ENCODE measurements at regions not wholly inside any gene's neighbourhood (a gene's known extent, or its start where the extent isn't known, plus 50 kb on each side); places are given as distances from the start of the nearest gene placed in this dataset.

- DNase-seq (no peak), ATAC-seq (no peak)
- Histone ChIP-seq H3K4me3 (no peak overlapping the region), H3K27me3 (no peaks in the 10 kb centered on the region), H3K9me3 (no peaks in the 10 kb centered on the region), H3K27ac (no peak overlapping the region), H3K4me1 (no peaks in the 10 kb centered on the region), H3K36me3 (no peaks in the 10 kb centered on the region)
- in situ Hi-C loops (cut with MboI; ENCODE audit: low sequenced_read_pairs in 4 of 4), result loop anchor here in 2 of 4 donors (10.0 to 25.0 kb wide), 2 partner anchors 137 to 480 kb away; no protein-coding TSS in a partner anchor
- intact Hi-C loops (cut with DNase I; ENCODE audit: low total_unique reads), result no loop called here
- TF ChIP-seq CTCF (IDR thresholded peaks at IDR 0.05 in 4 of 5, conservative IDR thresholded peaks at IDR 0.05 in 1 of 5) (no peak), POLR2A (IDR thresholded peaks at IDR 0.05) (no peak)
These were observed 147.3 kb upstream of the PDE1C start for GRCh38 chr7:32217341-32218153.

- in situ Hi-C loops (cut with MboI; ENCODE audit: low sequenced_read_pairs in 4 of 4) (loop anchor here in 2 of 4 donors (10.0 to 25.0 kb wide), 2 partner anchors 138 to 479 kb away; no protein-coding TSS in a partner anchor), intact Hi-C loops (cut with DNase I; ENCODE audit: low total_unique reads) (no loop called here)
- DNase-seq (no peak), ATAC-seq (no peak)
- Histone ChIP-seq H3K4me1 (no peaks in the 10 kb centered on the region), H3K27ac (no peak overlapping the region), H3K27me3 (no peaks in the 10 kb centered on the region), H3K9me3 (no peaks in the 10 kb centered on the region), H3K4me3 (no peak overlapping the region), H3K36me3 (no peaks in the 10 kb centered on the region)
- TF ChIP-seq POLR2A (IDR thresholded peaks at IDR 0.05) (no peak), CTCF (IDR thresholded peaks at IDR 0.05 in 4 of 5, conservative IDR thresholded peaks at IDR 0.05 in 1 of 5) (no peak)
These were observed 146.6 kb upstream of the PDE1C start for GRCh38 chr7:32216759-32217158.

- Histone ChIP-seq H3K4me1 (no peaks in the 10 kb centered on the region), H3K27me3 (no peaks in the 10 kb centered on the region), H3K27ac (no peak overlapping the region), H3K9me3 (no peaks in the 10 kb centered on the region), H3K36me3 (no peaks in the 10 kb centered on the region), H3K4me3 (no peak overlapping the region)
- TF ChIP-seq POLR2A (IDR thresholded peaks at IDR 0.05) (no peak), CTCF (IDR thresholded peaks at IDR 0.05 in 4 of 5, conservative IDR thresholded peaks at IDR 0.05 in 1 of 5) (no peak)
- intact Hi-C loops (cut with DNase I; ENCODE audit: low total_unique reads) (no loop called here), in situ Hi-C loops (cut with MboI; ENCODE audit: low sequenced_read_pairs in 4 of 4) (loop anchor here in 2 of 4 donors (10.0 to 25.0 kb wide), 2 partner anchors 139 to 478 kb away; no protein-coding TSS in a partner anchor)
- ATAC-seq, result no peak
- DNase-seq, result no peak
These were observed 145.5 kb upstream of the PDE1C start for GRCh38 chr7:32215697-32216096.

GRCh38 chr7:32214913-32215312 lies 144.7 kb upstream of the PDE1C start:
- in situ Hi-C loops (cut with MboI; ENCODE audit: low sequenced_read_pairs in 4 of 4), result loop anchor here in 2 of 4 donors (10.0 to 25.0 kb wide), 2 partner anchors 140 to 478 kb away; no protein-coding TSS in a partner anchor
- DNase-seq, result no peak

More at GRCh38 chr7:32214913-32215312, 144.7 kb upstream of the PDE1C start:
- intact Hi-C loops (cut with DNase I; ENCODE audit: low total_unique reads), result no loop called here
- no peak overlapping the region for H3K4me3 ChIP-seq
- no peak for TF ChIP-seq CTCF (IDR thresholded peaks at IDR 0.05 in 4 of 5, conservative IDR thresholded peaks at IDR 0.05 in 1 of 5)
- TF ChIP-seq POLR2A (IDR thresholded peaks at IDR 0.05), result no peak
- H3K27me3 ChIP-seq, result no peaks in the 10 kb centered on the region
- no peaks in the 10 kb centered on the region for H3K36me3 ChIP-seq
- no peaks in the 10 kb centered on the region for H3K9me3 ChIP-seq
- no peaks in the 10 kb centered on the region for H3K4me1 ChIP-seq
- no peak for ATAC-seq
- no peak overlapping the region for H3K27ac ChIP-seq

Measured in gastrocnemius medialis (tissue), 4 donors.